GM10266 (cell line): ENCODE measurements at regions not wholly inside any gene's neighbourhood (a gene's known extent, or its start where the extent isn't known, plus 50 kb on each side); places are given as distances from the start of the nearest gene placed in this dataset.

Source experiments
- DNase-seq: peaks from one replicate; pipeline ENCODE4 v3.0.0; 2012; ENCODE audit errors: extremely low spot score
- CTCF ChIP-seq: IDR thresholded peaks from 2 replicates; pipeline ENCODE4 v1.5.1; 2012; ENCODE audit warnings: mild to moderate bottlenecking, low read depth; ENCODE audit not compliant: control insufficient read depth, insufficient read depth; ENCODE audit errors: missing control alignments

GRCh38 chr6:110044096-110044495, 66.0 kb downstream of the GPR6 start:
- DNase-seq, result no peak

GRCh38 chr6:110044622-110045021, 66.5 kb downstream of the GPR6 start:
- DNase-seq, result no peak
- no peak for TF ChIP-seq CTCF

More at GRCh38 chr6:110044096-110044495, 66.0 kb downstream of the GPR6 start:
- TF ChIP-seq CTCF, result no peak

- TF ChIP-seq CTCF, result no peak
- no peak for DNase-seq
These were observed 70.2 kb downstream of the GPR6 start for GRCh38 chr6:110048221-110048875.

GRCh38 chr6:110049696-110050439, 71.8 kb downstream of the GPR6 start:
- no peak for TF ChIP-seq CTCF
- no peak for DNase-seq
